Activated naive CD4-positive, alpha-beta T cell treated with anti-CD3 and anti-CD28 coated beads, Interleukin-2, amount 50 U/mL, for 16 hours (primary cell): ENCODE measurements at regions not wholly inside any gene's neighbourhood (a gene's known extent, or its start where the extent isn't known, plus 50 kb on each side); places are given as distances from the start of the nearest gene placed in this dataset.

Source experiments
- DNase-seq: peaks from one replicate; pipeline ENCODE4 v3.0.0-alpha.2; 2020

DNA sequence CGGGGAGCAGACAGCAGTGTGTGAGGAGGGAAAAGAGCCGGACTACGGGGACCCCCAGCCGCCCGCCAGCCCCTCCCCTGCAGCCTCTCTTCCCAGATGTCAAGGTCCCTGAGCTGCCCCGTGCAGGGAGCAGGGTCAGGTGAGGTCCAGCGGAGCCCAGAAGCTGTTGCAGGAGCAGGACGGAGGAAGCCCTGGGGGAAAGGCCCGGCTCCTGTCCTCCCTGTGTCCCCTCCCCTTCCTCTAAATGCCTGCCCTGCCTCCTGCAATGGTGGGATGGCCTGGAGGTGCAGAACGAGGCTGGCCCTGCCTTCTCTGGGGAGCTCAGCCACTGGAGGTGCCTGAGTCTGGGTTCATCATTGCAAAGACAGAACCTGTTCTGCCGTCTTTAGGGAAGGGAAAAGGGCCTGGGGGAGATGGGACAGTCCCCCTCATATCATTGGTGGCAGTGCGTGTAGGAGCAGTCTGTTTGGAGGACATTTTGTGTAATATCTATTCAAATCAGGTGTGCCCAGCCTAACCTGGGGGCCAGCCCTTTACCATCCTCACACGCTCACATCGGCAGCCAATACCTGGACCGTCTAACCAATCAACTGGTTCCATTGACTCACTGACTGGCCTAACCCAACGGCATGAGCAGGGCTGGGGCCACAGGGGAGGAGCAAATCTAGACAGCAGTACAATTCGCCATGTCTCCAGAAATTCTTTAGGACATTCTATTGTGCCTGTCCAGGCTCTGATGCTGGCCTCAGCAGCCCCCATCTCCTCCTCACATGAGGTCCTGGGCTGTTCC is 364.1 kb upstream of the SFSWAP start:
- DNase-seq = no peak

DNA sequence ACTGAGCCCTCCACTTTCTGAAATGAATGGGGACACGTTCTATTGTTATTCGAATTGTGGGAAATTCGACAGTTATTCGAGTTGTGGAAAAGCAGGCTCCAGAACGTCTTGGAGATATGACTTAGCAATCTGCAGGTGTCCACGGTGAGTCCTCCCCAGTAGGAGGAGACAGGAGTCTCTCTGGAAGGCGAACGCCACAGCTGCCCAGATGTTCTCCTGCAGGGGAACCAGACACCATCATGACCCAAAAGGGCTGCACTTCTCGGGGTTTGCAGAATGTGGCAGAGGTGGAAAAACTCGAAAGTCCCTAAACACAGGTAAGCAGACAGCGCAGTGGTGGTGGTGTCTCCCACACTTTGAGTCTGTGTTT is 363.6 kb upstream of the SFSWAP start:
- DNase-seq = no peak

DNA sequence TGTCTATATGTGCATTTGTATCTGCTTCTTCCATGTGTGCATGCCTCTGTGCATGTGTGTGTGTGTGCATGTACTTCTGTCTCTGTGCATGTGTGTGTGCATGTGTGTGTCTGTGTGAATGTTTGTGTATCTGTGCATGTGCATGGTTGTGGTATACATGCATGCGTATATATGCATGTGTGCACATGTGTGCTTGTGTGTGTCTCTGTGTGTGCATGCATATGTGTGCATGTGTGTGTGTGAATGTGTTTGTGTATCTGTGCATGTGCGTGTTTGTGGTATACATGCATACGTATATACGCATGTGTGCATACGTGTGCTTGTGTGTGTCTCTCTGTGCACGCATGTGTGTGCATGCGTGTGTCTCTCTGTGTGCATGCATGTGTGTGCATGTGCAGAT is 363.2 kb upstream of the SFSWAP start:
- DNase-seq = no peak

DNA sequence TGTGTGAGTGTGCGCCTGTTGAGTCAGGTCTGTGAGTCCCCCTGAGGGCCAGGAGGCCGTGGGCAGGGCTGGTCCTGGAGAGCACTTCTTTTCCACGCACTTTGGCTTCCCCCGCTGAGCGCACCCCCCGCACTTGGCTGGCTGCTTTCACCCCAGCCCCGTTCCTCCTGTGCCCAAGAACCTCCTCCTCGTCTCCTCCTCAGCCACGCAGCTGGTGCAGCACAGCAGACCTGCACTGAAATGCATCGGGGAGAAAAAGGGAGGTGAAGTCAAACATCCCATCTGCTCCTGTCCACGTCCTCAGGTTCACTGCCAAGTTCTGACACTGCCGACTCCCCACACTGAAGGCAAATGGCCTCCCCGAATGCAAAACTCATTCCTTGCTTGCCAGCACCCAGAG is 362.7 kb upstream of the SFSWAP start:
- DNase-seq = no peak

DNA sequence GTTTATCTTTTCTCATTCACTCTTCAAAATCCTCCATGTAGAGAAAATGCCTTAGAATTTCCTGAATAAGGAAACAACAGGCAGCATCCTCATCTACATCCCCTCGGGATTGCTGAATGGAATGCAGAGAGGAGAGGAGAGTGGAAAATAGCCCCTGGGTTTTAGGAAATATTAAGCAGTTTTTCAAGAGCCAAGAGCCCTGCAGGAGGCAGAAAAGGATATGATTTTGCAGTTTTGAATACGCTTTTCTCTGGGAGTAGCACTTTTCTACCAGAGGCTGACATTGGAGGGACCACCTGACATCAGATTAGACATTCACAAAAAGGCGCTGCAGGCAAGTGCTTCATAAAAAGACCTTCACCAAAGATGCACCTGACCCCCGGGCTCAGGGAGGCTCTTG is 362.2 kb upstream of the SFSWAP start:
- no peak for DNase-seq

DNA sequence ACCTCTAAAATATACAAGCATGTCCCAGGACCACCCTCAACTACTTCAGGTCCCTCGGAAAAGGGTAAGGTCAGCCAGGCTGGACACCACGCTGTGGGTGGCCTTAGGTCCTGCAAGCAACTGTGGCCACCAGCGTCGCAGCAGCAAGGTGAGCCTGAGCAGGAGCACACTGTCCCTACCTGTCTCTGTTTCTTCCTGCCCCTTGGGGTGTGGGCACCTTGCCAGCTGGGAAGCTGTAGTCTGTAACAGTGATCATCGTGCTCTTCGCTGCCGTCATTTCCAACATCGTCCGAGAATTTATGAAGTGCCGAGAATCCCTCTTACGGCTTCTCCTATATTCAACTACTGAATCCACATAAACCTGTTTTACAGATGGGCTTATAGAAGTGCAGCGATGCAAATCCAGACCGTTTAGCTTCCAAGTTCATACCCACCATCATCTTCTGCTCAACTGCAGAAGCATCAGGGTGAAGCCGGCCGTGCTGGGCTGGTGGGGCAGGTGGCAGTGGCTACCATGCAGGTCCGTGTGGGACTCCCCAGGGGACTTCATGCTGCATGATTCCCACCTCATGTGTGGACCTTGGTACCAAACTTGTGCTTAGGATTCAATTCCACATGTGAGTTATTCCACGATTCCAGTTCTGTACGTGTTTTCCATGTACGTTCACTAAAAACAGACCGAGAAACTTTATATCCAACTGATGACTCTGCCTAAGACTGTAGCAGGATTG is 361.3 kb upstream of the SFSWAP start:
- DNase-seq = no peak

DNA sequence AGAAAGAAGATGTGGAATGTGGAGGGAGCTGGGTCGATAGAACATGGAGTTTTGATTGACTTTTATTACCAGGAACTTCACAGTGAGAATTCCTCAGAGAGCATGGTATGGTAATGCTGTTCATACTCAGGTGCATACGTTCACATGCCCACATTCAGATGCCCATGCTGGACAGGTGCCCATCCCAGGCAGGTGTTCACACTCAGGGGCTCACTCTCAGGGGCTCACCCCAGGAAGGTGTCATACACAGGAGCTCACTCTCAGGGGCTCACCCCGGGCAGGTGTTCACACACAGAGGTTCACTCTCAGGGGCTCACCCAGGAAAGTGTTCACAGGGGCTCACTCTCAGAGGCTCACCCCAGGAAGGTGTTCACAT is 360.0 kb upstream of the SFSWAP start:
- no peak for DNase-seq

DNA sequence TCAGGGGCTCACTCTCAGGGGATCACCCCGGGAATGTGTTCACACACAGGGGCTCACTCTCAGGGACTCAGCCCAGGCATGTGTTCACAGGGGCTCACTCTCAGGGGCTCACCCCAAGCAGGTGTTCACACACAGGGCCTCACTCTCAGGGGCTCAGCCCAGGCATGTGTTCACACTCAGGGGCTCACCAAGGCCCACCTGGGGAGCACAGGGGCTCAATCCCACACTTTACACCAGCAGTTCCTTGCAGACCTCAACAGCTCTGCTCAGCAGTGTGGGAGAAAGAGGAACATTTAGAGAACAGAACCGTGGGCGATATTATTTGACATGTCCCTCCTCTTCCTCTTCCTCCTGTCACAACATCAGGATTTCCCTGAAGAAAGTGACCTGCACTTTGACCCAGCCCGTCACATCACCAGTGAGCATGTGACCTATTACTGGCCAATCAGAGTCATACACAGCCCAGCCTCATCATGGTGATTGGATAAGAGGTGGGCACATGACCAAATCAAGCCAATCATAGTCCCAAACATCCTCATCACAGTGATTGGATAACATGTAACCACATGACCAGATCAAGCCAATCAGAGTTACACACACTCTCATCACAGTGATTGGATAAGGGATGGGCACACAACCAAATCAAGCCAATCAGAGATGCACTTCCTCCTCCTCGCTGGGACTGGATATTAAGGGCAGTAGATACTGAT is 359.4 kb upstream of the SFSWAP start:
- no peak for DNase-seq

DNA sequence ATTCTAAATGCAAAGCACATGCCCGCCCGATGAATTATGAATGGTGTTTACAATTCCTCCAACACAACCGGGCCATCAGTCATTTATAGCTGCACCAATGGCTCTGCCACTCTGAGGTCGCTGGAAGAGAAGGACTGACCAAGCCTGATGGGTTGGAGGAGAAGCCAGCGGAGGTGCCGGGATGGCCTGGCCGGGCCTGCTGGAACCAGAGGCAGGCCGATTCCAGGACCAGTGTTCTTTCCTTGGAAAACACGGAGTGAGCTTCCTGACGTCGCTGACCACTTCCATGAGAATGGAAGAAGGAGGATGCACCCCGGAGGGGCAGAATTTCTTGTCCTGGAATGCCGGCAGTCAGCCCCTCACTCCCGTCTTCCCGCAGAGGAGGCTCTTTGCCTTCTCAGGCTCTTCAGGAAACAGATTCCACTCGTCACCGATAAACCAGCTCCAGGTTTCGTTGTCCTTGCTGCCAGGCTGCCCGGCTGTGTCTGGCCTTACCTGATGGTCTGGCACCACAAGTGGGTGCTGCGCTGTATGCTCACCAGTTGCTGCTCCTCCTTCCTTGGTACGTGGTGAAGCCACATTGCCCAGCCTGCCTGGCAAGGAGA is 358.5 kb upstream of the SFSWAP start:
- no peak for DNase-seq

DNA sequence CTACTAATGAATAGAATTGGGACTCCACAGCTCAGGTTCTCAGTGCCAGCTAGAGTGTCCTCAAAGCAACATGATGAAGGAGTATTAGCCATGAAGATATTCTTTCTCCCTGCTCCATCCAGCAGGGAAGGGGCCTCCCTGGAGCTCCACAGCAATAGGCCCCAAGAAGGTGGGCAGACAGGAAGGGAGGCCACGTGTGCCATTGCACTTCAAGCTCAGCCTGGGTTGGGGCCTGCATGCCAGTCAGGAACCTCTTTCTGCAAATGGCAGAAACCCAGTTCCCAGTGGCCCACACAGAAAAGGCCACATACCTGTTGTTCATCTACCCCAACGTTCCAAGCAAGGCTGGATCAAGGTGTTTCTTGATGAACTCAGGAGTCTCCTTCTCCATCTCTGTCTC is 357.5 kb upstream of the SFSWAP start:
- no peak for DNase-seq

DNA sequence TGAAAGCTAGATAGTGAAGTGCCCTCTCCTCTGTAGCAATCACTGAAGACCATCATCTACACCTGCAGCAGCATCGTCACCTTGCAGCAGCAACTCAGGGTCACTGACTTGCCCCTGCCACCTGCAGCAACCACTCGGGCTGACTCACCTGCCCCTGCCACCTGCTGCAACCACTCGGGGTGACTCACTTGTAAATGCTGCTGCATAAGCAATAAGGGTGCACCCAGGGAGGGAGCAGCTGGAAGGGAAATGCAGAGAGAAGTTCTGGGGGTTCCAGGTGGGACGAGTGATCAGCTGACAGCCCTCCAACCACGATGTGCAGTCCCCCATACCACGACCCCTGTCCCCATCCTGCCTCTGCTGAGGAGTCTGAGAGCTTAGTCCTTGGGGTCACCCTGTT is 357.1 kb upstream of the SFSWAP start:
- no peak for DNase-seq

DNA sequence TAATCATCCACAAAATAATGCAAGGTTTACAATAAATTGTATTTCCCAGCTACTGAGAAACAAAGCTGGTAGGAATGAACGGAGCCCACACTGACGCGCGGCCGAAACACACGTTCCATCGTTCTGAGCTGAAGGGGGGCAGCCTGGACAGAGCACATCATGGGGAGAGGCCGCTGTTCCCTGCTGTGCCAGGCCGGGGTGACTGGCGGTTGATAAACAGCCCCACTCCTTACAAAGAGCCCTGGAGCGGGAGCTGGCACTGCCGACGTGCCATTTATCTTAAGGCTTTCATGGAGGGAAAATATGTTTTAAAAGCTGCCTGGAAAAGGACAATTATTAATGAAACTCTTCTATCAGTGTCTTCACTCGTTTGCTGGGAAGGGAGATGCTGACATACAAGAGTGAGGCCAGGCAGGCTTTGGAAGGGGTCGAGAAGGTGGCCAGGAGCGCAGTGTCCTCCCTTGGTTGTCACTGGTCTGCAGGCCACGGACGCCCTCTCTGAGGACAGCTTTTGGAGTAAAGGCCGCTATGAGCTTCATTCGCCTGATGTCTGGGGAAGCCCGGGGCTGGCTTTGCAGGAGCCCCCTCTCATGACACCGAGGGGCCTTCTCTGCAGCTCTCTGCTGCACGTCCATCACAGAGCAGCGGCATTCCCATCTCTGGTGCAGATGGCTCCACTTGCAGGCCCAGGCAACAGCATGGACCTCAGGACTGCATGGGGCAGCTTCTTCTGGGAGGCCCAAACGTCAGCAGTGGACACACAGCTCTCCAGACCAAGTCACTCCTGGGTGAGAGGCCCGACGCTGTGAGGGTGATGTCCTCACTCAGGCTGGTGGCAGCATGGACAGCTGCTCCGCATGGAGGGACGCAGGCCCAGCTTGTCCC is 355.3 kb upstream of the SFSWAP start:
- no peak for DNase-seq

DNA sequence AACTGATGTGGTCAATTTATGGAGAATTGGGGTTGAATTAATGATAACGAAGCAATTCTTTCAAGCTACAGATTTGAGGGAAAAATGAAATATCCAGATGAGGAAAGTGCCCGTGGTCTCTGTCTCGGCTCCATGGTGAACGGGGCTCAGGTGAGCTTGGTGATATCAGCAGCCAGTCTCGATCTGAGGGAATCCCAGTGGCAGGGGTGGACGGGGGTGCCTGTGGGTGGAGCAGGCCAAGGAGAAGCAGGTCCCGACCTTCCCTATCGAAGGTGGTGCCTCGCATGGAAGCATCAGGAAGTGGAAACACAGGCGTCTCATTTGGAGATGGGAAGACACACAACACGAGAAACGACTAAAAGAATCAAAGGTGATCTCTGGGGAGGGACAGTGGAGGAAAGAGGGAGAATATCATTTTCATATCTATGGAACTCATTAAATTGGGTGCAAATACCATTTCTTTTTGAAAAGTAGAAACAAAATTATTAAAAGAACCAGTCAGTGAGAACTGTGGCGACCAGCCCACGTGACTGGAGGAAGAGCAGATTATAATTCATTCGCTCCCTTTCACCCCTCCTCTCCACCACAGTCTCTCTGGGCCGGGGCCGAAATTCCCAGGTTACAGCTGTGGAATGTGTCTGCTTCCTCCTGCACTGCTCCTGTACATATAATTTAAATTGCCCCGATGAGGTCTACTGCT is 354.3 kb upstream of the SFSWAP start:
- no peak for DNase-seq

DNA sequence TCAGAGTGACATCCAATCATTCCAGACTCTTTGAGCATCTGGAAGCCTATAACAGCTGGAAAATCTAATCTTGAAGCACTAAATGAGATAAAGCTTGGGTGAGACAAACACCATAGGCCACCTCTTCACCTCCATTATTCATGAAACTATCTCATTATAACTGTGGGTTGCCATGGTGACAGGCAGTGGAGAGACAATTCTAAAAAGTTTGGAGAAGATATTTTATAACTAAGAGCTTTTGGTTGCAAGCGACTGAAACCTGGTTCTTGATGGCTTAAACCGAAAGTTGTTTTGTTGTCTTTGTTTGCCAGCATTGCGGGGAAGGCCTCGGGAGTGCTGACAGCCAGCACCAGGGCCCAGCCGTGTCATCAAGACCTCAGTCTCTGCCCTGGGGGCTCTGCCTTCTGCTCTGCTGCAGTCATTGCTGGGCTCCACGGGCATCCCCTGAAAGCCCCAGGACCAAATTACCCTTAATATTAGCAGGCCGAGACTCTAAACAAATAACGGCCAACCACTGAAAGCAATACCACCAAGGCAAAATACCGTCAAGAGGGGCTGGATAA is 353.6 kb upstream of the SFSWAP start:
- no peak for DNase-seq

DNA sequence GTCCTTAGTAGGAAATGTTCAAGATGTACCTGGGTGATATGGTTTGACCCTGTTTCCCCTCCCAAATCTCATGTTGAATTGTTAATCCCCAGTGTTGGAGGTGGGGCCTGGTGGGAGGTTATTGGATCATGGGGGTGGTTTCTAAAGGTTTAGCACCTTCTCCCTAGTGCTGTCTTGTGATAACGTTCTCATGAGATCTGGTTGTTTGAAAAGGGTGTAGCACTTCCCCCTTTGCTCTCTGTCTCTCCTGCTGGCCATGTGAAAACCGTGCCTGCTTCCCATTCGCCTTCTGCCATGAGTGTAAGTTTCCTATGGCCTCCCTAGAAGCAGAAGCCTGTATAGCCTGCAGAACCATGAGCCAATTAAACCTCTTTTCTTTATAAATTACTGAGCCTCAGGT is 353.0 kb upstream of the SFSWAP start:
- DNase-seq = no peak

DNA sequence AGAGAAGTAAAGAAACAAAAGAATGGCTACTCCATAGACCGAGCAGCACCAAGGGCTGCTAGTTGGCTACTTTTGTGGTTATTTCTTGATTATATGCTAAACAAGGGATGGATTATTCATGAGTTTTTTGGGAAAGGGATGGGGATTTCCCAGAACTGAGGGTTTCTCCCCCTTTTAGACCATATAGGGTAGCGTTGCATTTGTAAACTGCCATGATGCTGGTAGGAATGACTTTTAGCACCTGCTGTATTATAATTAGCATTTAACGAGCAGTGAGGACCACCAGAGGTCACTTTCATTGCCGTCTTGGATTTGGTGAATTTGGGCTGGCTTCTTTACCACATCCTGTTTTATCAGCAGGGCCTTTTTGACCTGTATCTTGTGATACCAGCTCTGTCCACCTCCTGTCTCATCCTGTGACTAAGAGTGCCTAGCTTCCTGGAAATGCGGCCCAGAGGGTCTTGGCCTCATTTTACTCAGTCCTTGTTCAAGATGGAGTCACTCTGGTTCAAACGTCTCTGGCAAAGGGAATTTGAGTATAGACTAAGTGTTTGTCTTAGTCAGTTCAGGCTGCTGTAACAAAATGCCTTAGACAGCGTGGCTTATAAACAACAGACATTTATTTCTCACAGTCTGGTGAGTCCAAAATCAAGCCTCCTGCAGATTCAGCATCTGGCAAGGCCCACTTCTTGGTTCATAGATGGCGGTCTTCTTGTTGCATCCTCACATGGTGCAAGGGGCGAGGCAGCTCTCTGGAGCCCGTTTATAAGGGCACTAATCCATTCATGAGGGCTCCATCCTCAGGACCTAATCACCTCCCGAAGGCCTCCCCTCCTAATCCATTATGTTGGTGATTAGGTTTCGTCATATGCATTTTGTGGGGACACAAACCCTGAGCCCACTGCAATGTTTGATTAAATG is 348.3 kb upstream of the SFSWAP start:
- no peak for DNase-seq

DNA sequence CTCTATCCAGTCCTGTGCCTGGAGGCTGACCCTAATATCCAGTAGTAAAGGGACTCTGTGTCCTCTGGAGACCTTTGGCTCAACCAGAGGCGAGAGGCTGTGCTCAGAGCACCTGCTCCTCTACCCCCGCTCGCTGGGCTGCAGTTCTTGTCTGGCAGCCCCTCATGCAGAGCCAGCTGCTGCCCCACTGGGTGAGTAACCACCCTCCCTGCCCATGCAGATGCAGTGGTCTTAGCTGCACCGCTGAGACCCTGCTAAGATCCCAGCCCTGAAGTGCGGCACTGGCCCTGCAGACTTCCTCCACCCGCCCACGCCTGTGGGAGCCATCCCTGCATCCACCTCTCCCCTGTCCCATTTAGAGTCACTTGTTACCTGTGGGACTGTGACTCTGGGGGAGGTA is 347.5 kb upstream of the SFSWAP start:
- no peak for DNase-seq

DNA sequence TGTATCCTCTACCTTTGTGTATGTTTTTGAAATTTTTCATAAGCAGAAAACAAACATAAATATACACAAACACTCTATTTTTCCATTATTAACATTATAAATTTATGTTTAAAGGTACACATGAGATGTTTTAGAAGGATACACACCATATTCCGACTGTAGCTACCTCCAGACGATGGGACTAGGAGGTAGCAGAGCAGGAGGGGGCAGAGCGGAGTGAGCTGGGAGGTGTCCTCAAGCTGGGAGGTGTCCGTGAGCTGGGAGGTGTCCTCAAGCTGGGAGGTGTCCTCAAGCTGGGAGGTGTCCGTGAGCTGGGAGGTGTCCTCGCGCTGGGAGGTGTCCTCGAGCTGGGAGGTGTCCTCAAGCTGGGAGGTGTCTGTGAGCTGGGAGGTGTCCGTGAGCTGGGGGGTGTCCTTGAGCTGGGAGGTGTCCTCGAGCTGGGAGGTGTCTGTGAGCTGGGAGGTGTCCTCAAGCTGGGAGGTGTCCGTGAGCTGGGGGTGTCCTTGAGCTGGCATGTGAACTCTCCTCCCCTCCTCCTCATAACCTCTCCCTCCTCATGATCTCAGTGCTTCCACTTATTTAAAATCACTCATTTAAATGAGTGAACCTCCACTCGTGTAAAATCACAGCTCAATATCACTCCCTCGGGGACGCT is 346.9 kb upstream of the SFSWAP start:
- no peak for DNase-seq

DNA sequence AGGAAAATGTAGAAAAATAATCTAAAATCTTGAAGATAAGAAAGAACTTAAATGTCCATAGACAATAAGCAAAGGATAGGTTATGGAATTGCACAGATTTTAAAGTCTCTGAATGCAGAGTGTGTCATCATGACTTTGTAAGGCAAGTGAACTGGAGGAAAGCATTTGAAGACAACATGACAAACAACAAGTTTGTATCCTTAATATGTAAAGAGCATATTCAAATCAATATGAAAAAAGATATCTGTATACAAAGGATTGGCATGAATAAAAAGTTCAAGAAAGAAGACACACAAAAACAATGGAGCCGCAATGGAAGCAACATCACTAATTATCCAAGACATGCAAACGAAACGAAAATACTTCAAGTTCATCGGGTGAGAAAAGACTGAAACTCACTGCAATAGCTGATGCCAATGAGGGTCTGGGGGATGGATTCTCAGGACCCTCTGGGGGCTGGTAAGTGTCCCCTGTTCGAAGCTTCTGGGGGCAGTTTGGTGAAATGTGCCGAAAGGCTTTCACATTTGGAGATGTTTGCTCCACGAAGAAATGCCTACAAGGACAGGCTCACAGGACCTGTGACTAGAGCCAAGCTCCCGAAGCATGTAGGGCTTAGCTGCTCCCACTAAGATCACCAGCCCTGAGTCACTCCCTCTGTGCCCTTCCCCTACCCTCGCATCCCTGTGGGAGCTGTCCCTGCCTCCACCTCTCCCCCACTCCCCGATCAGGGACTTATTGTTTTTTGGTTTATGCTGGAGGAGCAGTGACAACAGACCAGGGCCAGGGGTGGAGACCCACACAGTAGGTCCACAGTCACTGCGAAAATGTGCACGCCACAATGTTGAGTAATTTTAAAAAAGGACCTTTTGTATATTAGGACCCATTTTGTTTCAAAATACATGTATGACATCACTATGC is 345.7 kb upstream of the SFSWAP start:
- DNase-seq = no peak
